Adrenal gland (tissue), 9 donors: ENCODE measurements at regions not wholly inside any gene's neighbourhood (a gene's known extent, or its start where the extent isn't known, plus 50 kb on each side); places are given as distances from the start of the nearest gene placed in this dataset.

Experiments used
- DNase-seq, 7 donors: peaks; one replicate each; pipeline ENCODE4 v3.0.0-alpha.2; 2019 to 2020
- H3K27ac ChIP-seq, 5 donors: fragments of 200-600 bp; sonication (generic) in 4 of 5; 1 replicate in 3 of 5; 2 replicates in 2 of 5; pipeline versions ENCODE4 v1.5.1 to v1.8.0; 2016 to 2020; ENCODE audit warnings: mild to moderate bottlenecking in 1 of 5
- H3K27me3 ChIP-seq: fragments of 200-600 bp; 2 replicates; pipeline ENCODE4 v1.8.0; 2021
- H3K36me3 ChIP-seq, 2 donors: fragments of 200-600 bp; replicated peaks in 1 of 2; 1 replicate in 1 of 2; 2 replicates in 1 of 2; pipeline versions ENCODE4 v1.5.1 to v1.8.0; 2018 to 2022
- H3K4me1 ChIP-seq, 2 donors: fragments of 200-600 bp; replicated peaks in 1 of 2; 1 replicate in 1 of 2; 2 replicates in 1 of 2; pipeline versions ENCODE4 v1.5.1 to v1.8.0; 2018 to 2021
- H3K4me3 ChIP-seq, 4 donors: fragments of 200-600 bp; sonication (generic) in 3 of 4; one replicate each; pipeline ENCODE4 v1.5.1; 2016 to 2018
- H3K9me3 ChIP-seq, 3 donors: fragments of 200-600 bp; sonication (generic) in 1 of 3; replicated peaks in 1 of 3; 1 replicate in 2 of 3; 2 replicates in 1 of 3; pipeline versions ENCODE4 v1.5.1 to v1.8.0; 2016 to 2021
- CTCF ChIP-seq, 6 experiments: fragments of 450-650 bp in 4 of 6; fragments of 200-600 bp in 2 of 6; sonication (generic) in 1 of 6; IDR thresholded peaks; 1 replicate in 5 of 6; 2 replicates in 1 of 6; pipeline versions ENCODE4 v1.5.1 to v1.8.0; 2016 to 2021; ENCODE audit warnings: antibody characterized with exemption in 6 of 6, mild to moderate bottlenecking in 2 of 6, moderate library complexity in 1 of 6
- POLR2A ChIP-seq, 2 donors: fragments of 450-650 bp; IDR thresholded peaks; one replicate each; pipeline ENCODE4 v1.6.1; 2017; ENCODE audit warnings: antibody characterized with exemption in 2 of 2, mild to moderate bottlenecking in 2 of 2, moderate library complexity in 1 of 2
- WGBS, 4 donors: extraction: QIAGEN DNeasy Blood & Tissue Kit in 2 of 4; methylation state at CpG; one replicate each; pipeline versions ENCODE4 v1.1.5 to v1.1.7; 2013 to 2017; 5-methylcytosine and 5-hydroxymethylcytosine counted together
- intact Hi-C, 2 donors: fragments of 100-400 bp; cut with DNase I; formaldehyde crosslinking; loops; one replicate each; pipeline versions ENCODE4 v1.14.1 to v1.15.0; 2022 to 2023
- donor health status: healthy with polysubstance abuse.
- donor health status: Bipolar disorder and iron deficiency.
- donor health status: DM: yes; HTN: yes; CAD: no.
- donor health status: DM: no; HTN: no; CAD: no.
- donor health status: DM: no; HTN: no; CAD: no.

GRCh38 chr19:31648347-31648746, 299.1 kb upstream of the TSHZ3 start:
- H3K27me3 ChIP-seq: no peaks in the 10 kb centered on the region
- no peaks in the 10 kb centered on the region for H3K36me3 ChIP-seq
- 72 to 82% (median 80%) methylated on average over 9 of the region's 9 CpGs for WGBS, 4 donors
- H3K4me1 ChIP-seq: no peaks in the 10 kb centered on the region
- no peak overlapping the region for H3K4me3 ChIP-seq
- no peak for TF ChIP-seq POLR2A (IDR thresholded peaks at IDR 0.05)
- no peak for TF ChIP-seq CTCF (IDR thresholded peaks at IDR 0.05)
- DNase-seq: no peak
- no peaks in the 10 kb centered on the region for H3K9me3 ChIP-seq
- H3K27ac ChIP-seq: no peak overlapping the region
- intact Hi-C loops: no loop called here

- WGBS, 4 donors: 94 to 95% (median 94%) methylated on average over 9 of the region's 9 CpGs
- H3K27ac ChIP-seq: no peak overlapping the region
- no peaks in the 10 kb centered on the region for H3K36me3 ChIP-seq
- TF ChIP-seq CTCF (IDR thresholded peaks at IDR 0.05): no peak
- TF ChIP-seq POLR2A (IDR thresholded peaks at IDR 0.05): no peak
- peaks cover 4% of the 10 kb centered on the region for H3K27me3 ChIP-seq
- no peak for DNase-seq
- H3K4me1 ChIP-seq: no peaks in the 10 kb centered on the region
- intact Hi-C loops: no loop called here
- H3K9me3 ChIP-seq: no peaks in the 10 kb centered on the region
- no peak overlapping the region for H3K4me3 ChIP-seq
Measured at GRCh38 chr19:31656507-31656906, 307.3 kb upstream of the TSHZ3 start.

GRCh38 chr19:31658993-31659896, 310.0 kb upstream of the TSHZ3 start:
- no peak for TF ChIP-seq CTCF (IDR thresholded peaks at IDR 0.05)
- TF ChIP-seq POLR2A (IDR thresholded peaks at IDR 0.05): no peak

GRCh38 chr19:31659897-31660210, 310.6 kb upstream of the TSHZ3 start:
- 43 to 66% (median 45%) methylated on average over 4 of the region's 4 CpGs for WGBS, 4 donors
- no peak for DNase-seq
- Histone ChIP-seq H3K4me1 (no peaks in the 10 kb centered on the region), H3K36me3 (no peaks in the 10 kb centered on the region), H3K9me3 (no peaks in the 10 kb centered on the region), H3K27ac (no peak overlapping the region), H3K27me3 (peaks cover 4% of the 10 kb centered on the region), H3K4me3 (no peak overlapping the region)
- TF ChIP-seq CTCF (IDR thresholded peaks at IDR 0.05): no peak
- no peak for TF ChIP-seq POLR2A (IDR thresholded peaks at IDR 0.05)
- intact Hi-C loops: no loop called here

More at GRCh38 chr19:31658993-31659896, 310.0 kb upstream of the TSHZ3 start:
- Histone ChIP-seq H3K4me1 (no peaks in the 10 kb centered on the region), H3K27me3 (peaks cover 4% of the 10 kb centered on the region), H3K36me3 (no peaks in the 10 kb centered on the region), H3K27ac (no peak overlapping the region), H3K4me3 (no peak overlapping the region), H3K9me3 (no peaks in the 10 kb centered on the region)
- intact Hi-C loops: no loop called here
- no peak for DNase-seq
- WGBS, 4 donors: 67 to 77% (median 73%) methylated on average over 6 of the region's 6 CpGs
